GM18867 (cell line): ENCODE measurements at regions not wholly inside any gene's neighbourhood (a gene's known extent, or its start where the extent isn't known, plus 50 kb on each side); places are given as distances from the start of the nearest gene placed in this dataset.

Experiments used
- ATAC-seq: cut with Tn5 transposase; IDR thresholded peaks from one replicate; pipeline ENCODE4 v1.9.1; 2021; ENCODE audit warnings: mild to moderate bottlenecking, moderate library complexity; ENCODE audit not compliant: unreplicated experiment

DNA sequence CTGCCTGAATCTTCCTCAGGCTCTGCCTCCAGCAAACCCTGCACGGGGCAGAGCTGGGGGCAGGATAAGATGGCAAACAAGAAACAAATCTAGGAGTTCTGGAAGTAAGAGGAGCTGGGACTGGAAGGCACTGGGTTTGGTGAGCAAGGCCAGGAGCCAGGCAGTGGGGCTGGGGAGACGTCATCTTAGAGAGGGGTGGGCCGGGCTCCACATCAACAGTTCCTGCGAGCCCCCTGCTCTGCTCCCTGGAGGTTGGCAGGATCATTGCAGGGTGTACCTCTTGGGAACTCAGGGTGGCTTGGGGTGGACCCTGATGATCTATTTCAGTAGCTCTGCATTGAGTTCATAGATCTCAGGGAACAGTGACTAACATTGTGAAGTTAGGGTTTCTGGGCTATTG, 87.3 kb upstream of the PRR23E start:
- no peak for ATAC-seq

- no peak for ATAC-seq
Measured at GRCh38 chr3:127106053-127106452, 86.9 kb upstream of the PRR23E start.

DNA sequence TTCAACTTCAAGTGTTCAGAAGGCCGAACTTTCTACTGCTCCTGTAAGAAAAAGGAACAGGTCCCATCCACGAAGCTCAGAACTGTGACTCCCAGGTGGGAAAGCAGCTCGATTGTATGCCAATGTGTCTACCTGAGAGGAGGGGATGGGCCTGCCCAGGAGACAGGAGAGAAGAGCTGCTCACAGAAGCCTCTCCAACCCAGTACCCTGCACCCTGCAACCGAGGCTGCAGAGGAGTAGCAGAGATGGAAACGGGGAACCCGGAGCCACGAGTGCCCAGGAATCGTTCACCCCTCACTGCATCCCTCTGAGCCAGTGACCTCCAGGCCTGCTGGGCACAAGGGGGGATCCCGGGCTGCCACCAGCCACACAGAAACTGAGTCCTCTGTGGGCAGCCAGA, 86.5 kb upstream of the PRR23E start:
- no peak for ATAC-seq

DNA sequence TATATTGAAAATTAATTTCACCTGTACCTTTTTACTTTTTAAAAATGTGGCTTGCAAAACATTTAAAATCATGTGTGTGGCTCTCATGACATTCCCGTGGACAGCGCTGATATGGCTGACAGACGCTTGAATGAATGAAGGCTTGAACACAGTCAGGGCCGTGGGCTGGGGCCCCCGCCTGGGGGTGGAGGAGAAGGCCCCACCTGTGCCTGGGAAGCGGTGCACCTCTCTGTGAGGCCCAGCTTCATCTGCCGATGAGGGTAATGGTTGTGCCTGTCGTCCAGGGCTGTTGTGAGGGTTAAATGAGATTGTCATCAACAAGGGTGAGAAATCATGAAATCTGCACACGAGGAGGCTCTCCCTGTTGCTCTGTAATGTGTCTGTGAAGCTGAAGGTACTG, 85.9 kb upstream of the PRR23E start:
- ATAC-seq = no peak

- ATAC-seq = no peak
Measured at GRCh38 chr3:127107491-127108375, 85.2 kb upstream of the PRR23E start.

GRCh38 chr3:127108796-127109195, 84.1 kb upstream of the PRR23E start:
- ATAC-seq = no peak

- no peak for ATAC-seq
Measured at GRCh38 chr3:127110982-127111693, 81.8 kb upstream of the PRR23E start.

DNA sequence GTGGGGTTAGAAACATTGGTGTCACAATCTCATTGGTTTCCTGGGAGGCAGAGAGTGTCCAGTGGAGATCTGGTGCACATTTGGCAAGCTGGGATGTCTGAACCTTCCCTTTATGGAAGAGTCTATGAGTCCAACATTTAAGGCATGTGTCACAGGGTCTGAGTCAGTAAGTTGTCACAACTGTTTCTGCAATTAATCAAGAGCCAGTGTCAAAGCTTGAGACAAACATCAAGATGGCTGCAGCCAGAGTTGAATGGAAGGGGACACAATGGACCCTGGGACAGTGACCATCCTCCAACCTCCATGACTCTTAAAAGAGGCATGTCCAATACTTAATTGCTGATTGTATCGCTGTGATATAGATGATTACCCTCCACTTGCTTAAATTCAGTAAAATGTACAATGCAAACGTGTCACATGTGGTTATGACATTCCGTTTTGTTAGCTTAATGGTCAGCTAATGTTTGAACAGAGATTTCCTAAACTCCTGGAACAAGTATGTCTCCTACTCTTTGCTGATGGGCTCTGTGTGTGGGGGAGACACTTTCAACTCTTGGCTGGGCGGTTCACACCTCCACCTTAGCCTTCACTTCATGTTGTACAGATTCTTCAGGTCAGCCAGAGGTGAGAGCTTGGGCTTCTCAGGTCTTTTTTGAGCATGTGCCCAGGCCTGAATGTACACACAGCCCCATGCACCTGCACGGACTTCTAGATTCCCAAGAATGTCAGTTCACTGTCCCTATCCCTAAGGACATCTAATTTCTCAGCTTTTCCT, 79.9 kb upstream of the PRR23E start:
- no peak for ATAC-seq

DNA sequence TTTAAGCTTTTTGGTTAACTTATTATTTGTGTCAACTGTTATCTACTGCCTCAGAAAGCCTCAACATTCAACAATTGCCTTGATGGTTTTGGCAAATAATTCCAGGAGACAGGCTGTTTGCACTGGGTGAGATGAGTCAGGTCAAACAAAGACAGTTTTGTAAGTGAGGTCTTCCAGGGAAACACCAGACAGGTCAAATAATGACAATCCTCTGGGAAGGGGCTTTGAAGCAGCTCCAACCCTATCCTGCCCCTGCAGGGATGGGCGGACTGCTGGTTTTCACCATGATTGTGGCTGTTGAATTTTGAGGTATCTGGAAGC, 79.4 kb upstream of the PRR23E start:
- no peak for ATAC-seq

- no peak for ATAC-seq
Measured at GRCh38 chr3:127114337-127115070, 78.4 kb upstream of the PRR23E start.

DNA sequence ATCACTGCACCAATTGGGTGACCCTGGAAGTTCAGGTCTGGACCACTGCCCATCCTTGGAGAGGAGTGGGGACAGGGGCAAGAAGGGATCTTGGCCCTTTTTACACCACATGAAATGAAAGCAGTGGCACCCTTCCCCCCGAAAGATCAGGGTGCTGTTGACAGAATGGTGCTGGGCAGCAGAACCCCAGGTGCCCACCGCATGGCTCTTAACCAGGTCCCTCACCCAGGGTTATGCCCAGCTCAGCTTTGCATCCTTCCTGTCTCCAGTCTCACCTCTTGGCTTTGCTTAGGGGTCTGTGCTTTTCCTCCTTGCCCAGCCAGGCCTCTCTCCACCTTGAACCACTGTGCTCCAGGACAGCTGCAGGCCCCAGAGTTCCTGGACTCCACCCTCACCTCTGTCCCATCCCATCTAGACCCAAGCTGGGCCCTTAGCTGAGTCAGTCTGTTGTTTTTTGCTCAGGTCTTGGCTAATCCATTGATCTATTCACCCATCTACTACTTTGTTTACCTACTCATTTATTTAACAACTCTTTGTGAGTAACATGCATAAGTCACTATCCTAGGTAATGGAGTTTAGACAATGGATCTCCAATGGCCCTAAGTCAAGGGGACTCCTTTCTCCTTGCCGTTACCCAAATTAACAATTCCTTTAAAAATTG, 77.1 kb upstream of the PRR23E start:
- ATAC-seq = no peak

DNA sequence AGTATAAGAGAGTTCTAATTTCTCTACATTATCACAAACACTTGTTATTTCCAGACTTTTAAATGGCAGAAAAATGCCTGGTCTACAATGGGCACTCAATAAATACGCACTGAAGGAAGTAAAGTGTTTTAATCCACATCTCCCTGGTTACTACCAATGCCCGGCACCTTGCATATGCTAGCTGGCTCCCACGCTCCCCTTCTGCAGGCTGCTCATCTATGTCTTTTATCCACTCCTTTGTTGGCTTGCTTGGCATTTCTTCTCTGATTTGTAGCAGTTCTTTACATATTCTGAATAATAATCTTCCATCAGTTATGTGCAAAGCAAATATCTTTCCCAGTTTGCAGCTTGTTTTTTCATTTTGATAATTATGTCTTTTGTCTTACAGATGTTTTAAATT, 74.6 kb upstream of the PRR23E start:
- ATAC-seq = no peak

- no peak for ATAC-seq
Measured at GRCh38 chr3:127119693-127120464, 73.1 kb upstream of the PRR23E start.

GRCh38 chr3:127120851-127121647, 71.9 kb upstream of the PRR23E start:
- ATAC-seq = no peak

DNA sequence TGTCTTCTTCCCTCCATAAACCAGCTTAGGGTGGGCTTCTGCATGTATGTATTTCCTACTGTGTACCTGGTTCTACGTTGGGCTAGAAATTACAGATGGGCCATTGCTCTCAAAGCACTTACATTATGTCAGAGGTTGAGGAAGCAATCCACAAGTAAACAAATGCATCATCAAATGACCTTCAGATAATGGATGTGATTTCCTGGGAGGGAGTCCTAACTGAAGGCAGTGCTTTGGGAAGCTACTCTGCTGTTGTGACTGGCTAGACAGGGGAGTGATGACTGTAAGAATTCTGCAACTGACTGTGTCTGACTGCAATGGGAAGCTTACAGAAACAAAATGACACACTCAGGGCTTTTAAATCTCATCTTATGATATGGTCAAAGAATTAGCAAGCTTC, 71.0 kb upstream of the PRR23E start:
- no peak for ATAC-seq

DNA sequence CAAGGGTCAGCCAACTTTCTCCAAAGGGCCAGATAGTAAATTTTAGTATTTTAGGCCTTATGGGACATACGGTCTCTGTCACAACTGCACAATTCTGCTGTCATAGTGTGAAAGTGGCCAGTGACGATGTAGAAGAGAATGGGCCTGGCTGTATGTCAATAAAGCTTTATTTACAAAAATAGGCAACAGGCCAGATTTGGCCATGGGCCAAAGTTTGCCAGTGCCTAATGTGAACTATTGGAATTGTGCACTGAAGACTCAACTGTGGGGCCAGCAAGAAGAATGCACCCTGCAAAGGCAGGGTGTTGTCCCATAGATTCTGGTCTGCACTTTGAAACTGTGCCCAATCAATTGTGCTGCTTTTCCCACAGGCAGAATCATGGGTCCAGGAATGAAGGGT, 69.4 kb upstream of the PRR23E start:
- no peak for ATAC-seq

DNA sequence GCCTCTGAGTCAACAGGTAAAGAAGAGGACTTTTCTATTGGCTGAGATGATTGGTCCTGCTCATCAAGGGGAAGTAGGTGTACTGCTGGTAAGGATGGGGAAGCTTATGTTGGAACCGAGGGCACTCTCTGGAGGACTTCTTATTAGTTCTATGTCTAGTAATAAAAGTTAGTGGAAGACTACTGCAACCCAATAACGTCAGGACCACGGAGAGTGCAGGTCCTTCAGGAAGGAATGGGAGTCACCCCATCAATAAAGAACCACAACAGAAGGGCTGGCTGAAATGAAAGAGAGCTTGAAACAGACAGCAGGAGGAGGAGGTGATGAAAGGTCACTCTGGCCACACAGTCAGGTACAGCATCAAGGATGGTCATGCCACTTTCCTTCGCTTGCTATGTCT, 68.8 kb upstream of the PRR23E start:
- ATAC-seq = no peak

GRCh38 chr3:127131424-127132170, 61.3 kb upstream of the PRR23E start:
- ATAC-seq = no peak
